MV-4-11 (cell line): ENCODE measurements at regions not wholly inside any gene's neighbourhood (a gene's known extent, or its start where the extent isn't known, plus 50 kb on each side); places are given as distances from the start of the nearest gene placed in this dataset.

Source experiments
- DNase-seq: peaks from one replicate; lab custom pipeline; 2025; lab: John Stamatoyannopoulos, UW

- no peak for DNase-seq
Observed at GRCh38 chr15:91522605-91523332, 330.7 kb upstream of the SLCO3A1 start.

GRCh38 chr15:91523596-91523995 is 329.9 kb upstream of the SLCO3A1 start:
- DNase-seq, result no peak

GRCh38 chr15:91524534-91524933 is 329.0 kb upstream of the SLCO3A1 start:
- DNase-seq, result no peak

- DNase-seq, result no peak
Observed at GRCh38 chr15:91525751-91526150, 327.8 kb upstream of the SLCO3A1 start.

- no peak for DNase-seq
Observed at GRCh38 chr15:91526424-91526823, 327.1 kb upstream of the SLCO3A1 start.

- no peak for DNase-seq
Observed at GRCh38 chr15:91528801-91529200, 324.7 kb upstream of the SLCO3A1 start.

GRCh38 chr15:91529534-91529933 is 324.0 kb upstream of the SLCO3A1 start:
- DNase-seq, result no peak

GRCh38 chr15:91530279-91530678 is 323.2 kb upstream of the SLCO3A1 start:
- no peak for DNase-seq

- DNase-seq, result no peak
Observed at GRCh38 chr15:91530956-91531582, 322.4 kb upstream of the SLCO3A1 start.

- DNase-seq, result no peak
Observed at GRCh38 chr15:91534235-91534634, 319.3 kb upstream of the SLCO3A1 start.

GRCh38 chr15:91534976-91535375 is 318.5 kb upstream of the SLCO3A1 start:
- no peak for DNase-seq

- DNase-seq, result no peak
Observed at GRCh38 chr15:91535856-91536500, 317.5 kb upstream of the SLCO3A1 start.

GRCh38 chr15:91537856-91538255 is 315.7 kb upstream of the SLCO3A1 start:
- no peak for DNase-seq

GRCh38 chr15:91538782-91539181 is 314.7 kb upstream of the SLCO3A1 start:
- no peak for DNase-seq

- DNase-seq, result no peak
Observed at GRCh38 chr15:91541286-91541685, 312.2 kb upstream of the SLCO3A1 start.

- DNase-seq, result no peak
Observed at GRCh38 chr15:91542226-91542625, 311.3 kb upstream of the SLCO3A1 start.

GRCh38 chr15:91547356-91547755 is 306.2 kb upstream of the SLCO3A1 start:
- no peak for DNase-seq

- DNase-seq, result no peak
Observed at GRCh38 chr15:91548549-91548948, 305.0 kb upstream of the SLCO3A1 start.

GRCh38 chr15:91549581-91549980 is 303.9 kb upstream of the SLCO3A1 start:
- DNase-seq, result peak; percentile 68

GRCh38 chr15:91552555-91552954 is 301.0 kb upstream of the SLCO3A1 start:
- no peak for DNase-seq

GRCh38 chr15:91553196-91553854 is 300.2 kb upstream of the SLCO3A1 start:
- DNase-seq, result no peak

GRCh38 chr15:91555312-91555711 is 298.2 kb upstream of the SLCO3A1 start:
- DNase-seq, result no peak

- DNase-seq, result no peak
Observed at GRCh38 chr15:91556926-91557325, 296.6 kb upstream of the SLCO3A1 start.
